ENCODE measurements at regions not wholly inside any gene's neighbourhood (a gene's known extent, or its start where the extent isn't known, plus 50 kb on each side); places are given as distances from the start of the nearest gene placed in this dataset.

GRCh38 chr6:82078286-82078908 is 169.1 kb downstream of the IBTK start:
- no peak overlapping the region for H3K4me3 ChIP-seq
- H3K9me3 ChIP-seq: no peaks in the 10 kb centered on the region
- TF ChIP-seq POLR2A (IDR thresholded peaks at IDR 0.05) (no peak), POLR2AphosphoS5 (IDR thresholded peaks at IDR 0.05) (no peak), CTCF (IDR thresholded peaks at IDR 0.05) (no peak), EP300 (IDR thresholded peaks at IDR 0.05) (no peak)
- ATAC-seq (ENCODE audit: low FRiP score in 2 of 2): no peak
- DNase-seq: no peak
- no peaks in the 10 kb centered on the region for H3K36me3 ChIP-seq
- no peak overlapping the region for H3K27ac ChIP-seq
- 98% methylated on average over 3 of the region's 3 CpGs for WGBS, 2 donors
- H3K4me1 ChIP-seq: no peaks in the 10 kb centered on the region
- no peaks in the 10 kb centered on the region for H3K27me3 ChIP-seq

- H3K9me3 ChIP-seq: no peaks in the 10 kb centered on the region
- ATAC-seq (ENCODE audit: low FRiP score in 2 of 2) (no peak), DNase-seq (no peak)
- no peaks in the 10 kb centered on the region for H3K4me1 ChIP-seq
- H3K27ac ChIP-seq: no peak overlapping the region
- H3K36me3 ChIP-seq: no peaks in the 10 kb centered on the region
- H3K27me3 ChIP-seq: no peaks in the 10 kb centered on the region
- TF ChIP-seq POLR2A (IDR thresholded peaks at IDR 0.05) (no peak), CTCF (IDR thresholded peaks at IDR 0.05) (no peak), POLR2AphosphoS5 (IDR thresholded peaks at IDR 0.05) (no peak), EP300 (IDR thresholded peaks at IDR 0.05) (no peak)
- no peak overlapping the region for H3K4me3 ChIP-seq
- WGBS, 2 donors: 41 to 47% methylated on average over 1 of the region's 1 CpG
Observed at GRCh38 chr6:82076916-82077315, 170.6 kb downstream of the IBTK start.

GRCh38 chr6:82074556-82074955 is 173.0 kb downstream of the IBTK start:
- no peak for ATAC-seq (ENCODE audit: low FRiP score in 2 of 2)
- no peak overlapping the region for H3K4me3 ChIP-seq
- no peak overlapping the region for H3K27ac ChIP-seq
- 62 to 77% methylated on average over 2 of the region's 2 CpGs for WGBS, 2 donors
- TF ChIP-seq POLR2AphosphoS5 (IDR thresholded peaks at IDR 0.05): no peak
- TF ChIP-seq POLR2A (IDR thresholded peaks at IDR 0.05): no peak
- no peak for TF ChIP-seq EP300 (IDR thresholded peaks at IDR 0.05)
- no peak for TF ChIP-seq CTCF (IDR thresholded peaks at IDR 0.05)
- DNase-seq: no peak
- H3K27me3 ChIP-seq: no peaks in the 10 kb centered on the region
- no peaks in the 10 kb centered on the region for H3K9me3 ChIP-seq
- no peaks in the 10 kb centered on the region for H3K4me1 ChIP-seq
- no peaks in the 10 kb centered on the region for H3K36me3 ChIP-seq

- H3K27ac ChIP-seq: no peak overlapping the region
- ATAC-seq (ENCODE audit: low FRiP score in 2 of 2) (no peak), DNase-seq (no peak)
- H3K36me3 ChIP-seq: no peaks in the 10 kb centered on the region
- H3K27me3 ChIP-seq: no peaks in the 10 kb centered on the region
- TF ChIP-seq POLR2A (IDR thresholded peaks at IDR 0.05): no peak
- no peak for TF ChIP-seq EP300 (IDR thresholded peaks at IDR 0.05)
- TF ChIP-seq CTCF (IDR thresholded peaks at IDR 0.05): no peak
- no peak for TF ChIP-seq POLR2AphosphoS5 (IDR thresholded peaks at IDR 0.05)
- no peaks in the 10 kb centered on the region for H3K9me3 ChIP-seq
- WGBS, 2 donors: 79 to 85% methylated on average over 5 of the region's 5 CpGs
- H3K4me3 ChIP-seq: no peak overlapping the region
- H3K4me1 ChIP-seq: no peaks in the 10 kb centered on the region
Observed at GRCh38 chr6:82073484-82073883, 174.1 kb downstream of the IBTK start.

GRCh38 chr6:82072751-82073150 is 174.8 kb downstream of the IBTK start:
- Histone ChIP-seq H3K4me1 (no peaks in the 10 kb centered on the region), H3K4me3 (no peak overlapping the region), H3K36me3 (no peaks in the 10 kb centered on the region), H3K9me3 (no peaks in the 10 kb centered on the region), H3K27ac (no peak overlapping the region), H3K27me3 (no peaks in the 10 kb centered on the region)
- TF ChIP-seq CTCF (IDR thresholded peaks at IDR 0.05): no peak
- no peak for TF ChIP-seq EP300 (IDR thresholded peaks at IDR 0.05)
- no peak for TF ChIP-seq POLR2A (IDR thresholded peaks at IDR 0.05)
- no peak for TF ChIP-seq POLR2AphosphoS5 (IDR thresholded peaks at IDR 0.05)
- no peak for DNase-seq
- ATAC-seq (ENCODE audit: low FRiP score in 2 of 2): no peak
- WGBS, 2 donors: 81 to 91% methylated on average over 4 of the region's 4 CpGs

Measured in upper lobe of left lung (tissue), 6 donors.